ENCODE measurements at regions not wholly inside any gene's neighbourhood (a gene's known extent, or its start where the extent isn't known, plus 50 kb on each side); places are given as distances from the start of the nearest gene placed in this dataset.
A peak's percentile ranks its signal among the peaks of the same experiment; 100 is the strongest.

- no peak overlapping the region for H3K4me3 ChIP-seq (IDR thresholded peaks at IDR 0.05; ENCODE audit: insufficient read depth, low read depth, low read length)
- no peak overlapping the region for H2AFZ ChIP-seq (ENCODE audit: low read depth)
- no peaks in the 10 kb centered on the region for H3K36me3 ChIP-seq (ENCODE audit: insufficient read depth)
- TF ChIP-seq CTCF (conservative IDR thresholded peaks at IDR 0.05; ENCODE audit: low read depth, low read length), result peak; percentile 88
- no peaks in the 10 kb centered on the region for H3K79me2 ChIP-seq (ENCODE audit: insufficient read depth, low read depth)
- peaks cover 21% of the 10 kb centered on the region for H3K4me1 ChIP-seq (ENCODE audit: low read depth, poor library complexity, severe bottlenecking)
- no peak overlapping the region for H3K27ac ChIP-seq
- no peaks in the 10 kb centered on the region for H4K20me1 ChIP-seq (ENCODE audit: insufficient read depth)
- no peaks in the 10 kb centered on the region; the same call in 1 of the 2 replicates for H3K27me3 ChIP-seq (ENCODE audit: insufficient read depth, low read depth)
- peak overlapping the region; percentile 41; the same call in 1 of the 2 replicates for H3K4me2 ChIP-seq
- no peak overlapping the region for H3K9ac ChIP-seq
Measured at GRCh38 chr4:153142700-153143438, 61.4 kb upstream of the TRIM2 start.

- TF ChIP-seq CTCF (conservative IDR thresholded peaks at IDR 0.05; ENCODE audit: low read depth, low read length), result no peak
- H3K36me3 ChIP-seq (ENCODE audit: insufficient read depth), result no peaks in the 10 kb centered on the region
- no peaks in the 10 kb centered on the region; the same call in 1 of the 2 replicates for H3K27me3 ChIP-seq (ENCODE audit: insufficient read depth, low read depth)
- H3K4me1 ChIP-seq (ENCODE audit: low read depth, poor library complexity, severe bottlenecking), result peaks cover 21% of the 10 kb centered on the region
- H3K79me2 ChIP-seq (ENCODE audit: insufficient read depth, low read depth), result no peaks in the 10 kb centered on the region
- H3K9ac ChIP-seq, result no peak overlapping the region
- H3K4me2 ChIP-seq, result peak overlapping the region; percentile 41
- no peak overlapping the region for H2AFZ ChIP-seq (ENCODE audit: low read depth)
- H4K20me1 ChIP-seq (ENCODE audit: insufficient read depth), result no peaks in the 10 kb centered on the region
- no peak overlapping the region for H3K4me3 ChIP-seq (IDR thresholded peaks at IDR 0.05; ENCODE audit: insufficient read depth, low read depth, low read length)
- H3K27ac ChIP-seq, result no peak overlapping the region
Measured at GRCh38 chr4:153143527-153144348, 60.5 kb upstream of the TRIM2 start.

GRCh38 chr4:153146031-153146430, 58.2 kb upstream of the TRIM2 start:
- H3K27ac ChIP-seq, result no peak overlapping the region

DNA sequence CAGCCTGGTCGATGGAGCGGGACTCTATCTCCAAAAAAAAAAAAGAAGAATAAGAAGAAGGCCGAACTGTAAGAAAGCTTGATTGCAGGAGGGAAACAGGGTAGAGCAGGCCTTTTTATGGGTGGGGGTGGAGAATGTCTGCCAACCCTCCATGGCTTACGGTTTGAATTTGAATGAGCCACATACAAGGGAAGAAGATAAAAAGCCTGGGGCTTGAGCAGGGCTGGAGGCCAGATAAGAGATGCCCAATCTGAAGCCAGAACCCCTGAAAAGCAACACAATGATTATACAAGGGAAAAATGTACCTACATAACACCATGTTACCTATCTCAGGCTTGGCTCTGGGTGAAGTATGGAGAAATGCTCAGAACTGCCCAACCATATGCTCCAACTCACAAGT, 57.3 kb upstream of the TRIM2 start:
- Histone ChIP-seq H4K20me1 (ENCODE audit: insufficient read depth) (no peaks in the 10 kb centered on the region), H3K4me3 (IDR thresholded peaks at IDR 0.05; ENCODE audit: insufficient read depth, low read depth, low read length) (no peak overlapping the region), H3K79me2 (ENCODE audit: insufficient read depth, low read depth) (no peaks in the 10 kb centered on the region), H3K27ac (no peak overlapping the region), H3K36me3 (ENCODE audit: insufficient read depth) (no peaks in the 10 kb centered on the region), H3K4me1 (ENCODE audit: low read depth, poor library complexity, severe bottlenecking) (peaks cover 21% of the 10 kb centered on the region), H3K9ac (no peak overlapping the region), H3K4me2 (no peak overlapping the region), H3K27me3 (ENCODE audit: insufficient read depth, low read depth) (no peaks in the 10 kb centered on the region; the same call in 1 of the 2 replicates), H2AFZ (ENCODE audit: low read depth) (no peak overlapping the region)
- no peak for TF ChIP-seq CTCF (conservative IDR thresholded peaks at IDR 0.05; ENCODE audit: low read depth, low read length)

More at GRCh38 chr4:153146031-153146430, 58.2 kb upstream of the TRIM2 start:
- Histone ChIP-seq H3K4me1 (ENCODE audit: low read depth, poor library complexity, severe bottlenecking) (peaks cover 21% of the 10 kb centered on the region), H3K36me3 (ENCODE audit: insufficient read depth) (no peaks in the 10 kb centered on the region), H3K4me3 (IDR thresholded peaks at IDR 0.05; ENCODE audit: insufficient read depth, low read depth, low read length) (no peak overlapping the region), H4K20me1 (ENCODE audit: insufficient read depth) (no peaks in the 10 kb centered on the region), H3K9ac (no peak overlapping the region), H2AFZ (ENCODE audit: low read depth) (no peak overlapping the region), H3K79me2 (ENCODE audit: insufficient read depth, low read depth) (no peaks in the 10 kb centered on the region), H3K4me2 (no peak overlapping the region), H3K27me3 (ENCODE audit: insufficient read depth, low read depth) (no peaks in the 10 kb centered on the region; the same call in 1 of the 2 replicates)
- no peak for TF ChIP-seq CTCF (conservative IDR thresholded peaks at IDR 0.05; ENCODE audit: low read depth, low read length)
